Lower leg skin (tissue), 4 donors: ENCODE measurements at regions not wholly inside any gene's neighbourhood (a gene's known extent, or its start where the extent isn't known, plus 50 kb on each side); places are given as distances from the start of the nearest gene placed in this dataset.

Source experiments
- DNase-seq, 2 donors: peaks; one replicate each; pipeline ENCODE4 v3.0.0-alpha.2; 2019; ENCODE audit warnings: low spot score in 2 of 2
- H3K4me3 ChIP-seq: fragments of 200-600 bp; sonication (generic); 2 replicates; pipeline ENCODE4 v1.5.1; 2017; ENCODE audit warnings: mild to moderate bottlenecking, low read depth; ENCODE audit not compliant: poor library complexity, severe bottlenecking
- POLR2A ChIP-seq, 2 donors: fragments of 450-650 bp; IDR thresholded peaks; one replicate each; pipeline ENCODE4 v1.6.1; 2016 to 2017; ENCODE audit warnings: antibody characterized with exemption in 2 of 2, mild to moderate bottlenecking in 1 of 2, moderate library complexity in 1 of 2
- WGBS, 2 donors: methylation state at CpG; one replicate each; pipeline ENCODE4 v1.1.5; 2018; 5-methylcytosine and 5-hydroxymethylcytosine counted together
- intact Hi-C: fragments of 100-400 bp; cut with DNase I; formaldehyde crosslinking; loops from one replicate; pipeline ENCODE4 v1.15.0; 2023; ENCODE audit warnings: low total_unique reads
- TF ChIP-seq, protein P1 (sequence below), 3 donors: fragments of 450-650 bp; IDR thresholded peaks; one replicate each; pipeline ENCODE4 v1.5.1; 2016; ENCODE audit warnings: antibody characterized with exemption in 3 of 3, mild to moderate bottlenecking in 3 of 3, moderate library complexity in 2 of 3

DNA sequence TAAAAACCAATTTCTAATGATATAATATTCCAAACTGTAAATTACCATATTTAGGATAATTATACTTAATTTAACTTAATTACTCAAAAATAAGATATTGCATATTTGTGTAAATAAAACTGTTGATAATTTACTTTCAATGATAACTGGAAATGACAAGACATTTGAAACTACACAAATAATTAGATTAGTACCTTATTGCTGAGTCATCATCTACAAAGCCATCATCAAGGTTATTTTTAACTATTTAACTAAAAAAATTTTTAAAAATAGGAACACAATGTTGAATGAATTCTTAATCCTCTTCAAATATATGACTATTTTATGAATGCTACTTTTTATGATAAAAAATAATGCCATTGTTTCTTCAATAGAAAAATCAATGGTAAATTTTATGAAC is 364.3 kb downstream of the SLITRK6 start:
- no peak for TF ChIP-seq POLR2A (IDR thresholded peaks at IDR 0.05)
- TF ChIP-seq, protein P1, sequence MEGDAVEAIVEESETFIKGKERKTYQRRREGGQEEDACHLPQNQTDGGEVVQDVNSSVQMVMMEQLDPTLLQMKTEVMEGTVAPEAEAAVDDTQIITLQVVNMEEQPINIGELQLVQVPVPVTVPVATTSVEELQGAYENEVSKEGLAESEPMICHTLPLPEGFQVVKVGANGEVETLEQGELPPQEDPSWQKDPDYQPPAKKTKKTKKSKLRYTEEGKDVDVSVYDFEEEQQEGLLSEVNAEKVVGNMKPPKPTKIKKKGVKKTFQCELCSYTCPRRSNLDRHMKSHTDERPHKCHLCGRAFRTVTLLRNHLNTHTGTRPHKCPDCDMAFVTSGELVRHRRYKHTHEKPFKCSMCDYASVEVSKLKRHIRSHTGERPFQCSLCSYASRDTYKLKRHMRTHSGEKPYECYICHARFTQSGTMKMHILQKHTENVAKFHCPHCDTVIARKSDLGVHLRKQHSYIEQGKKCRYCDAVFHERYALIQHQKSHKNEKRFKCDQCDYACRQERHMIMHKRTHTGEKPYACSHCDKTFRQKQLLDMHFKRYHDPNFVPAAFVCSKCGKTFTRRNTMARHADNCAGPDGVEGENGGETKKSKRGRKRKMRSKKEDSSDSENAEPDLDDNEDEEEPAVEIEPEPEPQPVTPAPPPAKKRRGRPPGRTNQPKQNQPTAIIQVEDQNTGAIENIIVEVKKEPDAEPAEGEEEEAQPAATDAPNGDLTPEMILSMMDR (IDR thresholded peaks at IDR 0.05) = no peak
- DNase-seq = no peak
- intact Hi-C loops = no loop called here
- H3K4me3 ChIP-seq = no peak overlapping the region

DNA sequence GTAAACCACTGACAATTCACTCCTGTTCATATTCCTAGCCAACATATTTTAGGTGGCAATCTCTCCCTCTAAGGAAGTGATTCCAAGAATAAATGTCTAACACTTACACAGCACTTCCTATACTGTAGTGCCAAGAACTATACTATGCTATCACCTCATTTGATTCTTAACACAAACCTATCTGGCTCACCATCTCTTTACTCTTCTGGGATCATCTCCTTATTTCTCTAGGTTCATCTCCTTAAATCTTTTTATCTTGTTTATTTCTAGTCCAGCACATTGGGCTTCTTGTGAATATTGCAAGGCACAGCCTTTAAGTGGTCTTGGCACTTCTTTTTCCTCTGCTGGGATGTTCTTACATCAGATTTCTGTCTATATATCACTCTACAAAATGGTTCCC is 366.3 kb downstream of the SLITRK6 start:
- intact Hi-C loops = no loop called here
- no peak for DNase-seq
- TF ChIP-seq POLR2A (IDR thresholded peaks at IDR 0.05) = no peak
- TF ChIP-seq, protein P1 (IDR thresholded peaks at IDR 0.05) = no peak
- no peak overlapping the region for H3K4me3 ChIP-seq

DNA sequence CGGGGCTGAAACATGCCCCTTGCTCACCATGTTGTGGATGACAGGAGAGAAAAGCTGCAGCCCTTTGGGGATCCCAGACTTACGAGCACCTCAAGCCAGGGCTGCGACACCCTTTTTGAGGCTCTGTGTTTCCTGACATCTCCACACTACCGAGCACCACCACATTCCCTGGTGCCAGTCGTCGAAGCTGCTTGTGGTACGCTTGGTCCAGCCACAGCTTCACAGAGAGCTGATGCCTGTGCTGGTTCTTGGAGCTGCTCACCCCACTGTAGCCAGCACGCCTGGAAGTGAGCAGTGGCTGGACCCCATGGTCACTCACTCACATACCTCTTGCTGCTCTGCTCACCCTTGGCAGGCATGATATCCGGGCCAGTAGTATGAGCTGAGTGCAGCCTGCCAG is 367.5 kb downstream of the SLITRK6 start:
- intact Hi-C loops = no loop called here
- WGBS, 2 donors = 87 to 95% methylated on average over 8 to 9 of the region's 9 CpGs
- H3K4me3 ChIP-seq = no peak overlapping the region
- no peak for DNase-seq
- TF ChIP-seq, protein P1 (IDR thresholded peaks at IDR 0.05) = no peak
- TF ChIP-seq POLR2A (IDR thresholded peaks at IDR 0.05) = no peak

DNA sequence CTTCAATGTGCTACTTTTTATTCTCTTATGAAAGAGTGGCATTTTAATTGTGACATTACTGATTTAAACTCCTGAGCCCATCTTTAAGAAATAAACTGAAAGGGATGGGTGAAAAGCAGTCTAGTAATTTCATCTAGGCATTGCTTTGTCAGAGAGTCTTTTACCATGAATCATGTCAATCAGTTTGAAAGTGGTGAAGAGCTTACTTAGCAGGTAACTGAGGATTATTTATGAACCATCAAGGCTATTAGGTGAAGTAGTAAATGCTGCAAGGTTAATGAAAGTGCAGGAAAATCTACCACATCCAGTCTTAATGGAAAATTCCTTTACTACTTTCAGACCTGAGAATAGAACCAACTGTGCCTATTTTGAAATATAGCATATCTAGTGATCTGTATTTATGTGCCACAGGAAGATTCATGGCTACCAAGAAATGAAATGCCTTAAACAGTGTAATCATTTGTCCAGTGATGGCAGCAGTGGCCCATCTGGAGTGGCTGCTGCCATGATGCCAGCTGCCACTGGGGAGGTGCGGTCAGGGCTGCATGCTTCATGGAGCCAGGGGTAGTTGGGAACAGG is 368.9 kb downstream of the SLITRK6 start:
- 85 to 91% methylated on average over 1 of the region's 1 CpG for WGBS, 2 donors

DNA sequence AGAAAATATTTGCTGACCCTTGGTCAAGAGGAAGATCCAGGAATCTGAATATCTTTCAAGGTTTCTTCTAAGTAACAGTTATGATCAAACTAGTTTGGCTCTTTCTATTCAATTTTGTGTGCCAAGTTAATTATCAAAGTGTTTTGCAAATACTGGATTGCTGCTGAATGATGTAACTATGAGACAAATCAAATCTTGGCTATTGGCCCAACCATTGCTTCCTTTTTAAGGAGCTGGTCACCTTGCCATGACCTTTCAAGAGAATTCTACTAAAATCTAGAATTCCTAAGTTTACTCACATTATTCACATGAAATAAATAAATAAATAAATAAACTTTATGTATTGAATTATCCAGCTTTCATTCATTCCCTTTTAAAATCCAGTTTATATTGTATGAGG is 371.8 kb downstream of the SLITRK6 start:
- no peak for DNase-seq
- intact Hi-C loops = no loop called here
- no peak for TF ChIP-seq POLR2A (IDR thresholded peaks at IDR 0.05)
- TF ChIP-seq, protein P1 (IDR thresholded peaks at IDR 0.05) = no peak
- H3K4me3 ChIP-seq = no peak overlapping the region

More for the DNA sequence above, 368.9 kb downstream of the SLITRK6 start:
- intact Hi-C loops = no loop called here
- no peak overlapping the region for H3K4me3 ChIP-seq
- DNase-seq = no peak
- no peak for TF ChIP-seq POLR2A (IDR thresholded peaks at IDR 0.05)
- TF ChIP-seq, protein P1 (IDR thresholded peaks at IDR 0.05) = no peak

DNA sequence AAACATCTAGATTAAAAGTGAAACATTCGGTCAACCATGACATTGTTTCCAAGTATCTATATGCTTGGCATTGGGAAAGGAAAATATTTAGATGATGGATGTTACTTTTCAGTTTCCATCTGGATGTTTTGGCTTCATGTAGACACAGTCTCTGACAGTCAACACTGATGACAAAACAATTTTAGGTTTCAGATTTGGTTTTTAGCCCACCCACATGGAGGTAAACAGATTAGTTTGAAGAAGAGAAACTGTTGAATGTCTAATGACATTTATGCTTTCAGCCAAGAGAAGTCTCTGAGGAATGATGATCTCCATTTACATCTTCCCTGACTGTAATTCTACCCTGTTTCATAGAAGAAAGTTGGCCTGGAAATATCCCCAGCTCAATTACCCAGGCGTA is 379.1 kb downstream of the SLITRK6 start:
- WGBS, 2 donors = 75 to 78% methylated on average over 2 of the region's 2 CpGs
- intact Hi-C loops = no loop called here
- TF ChIP-seq, protein P1 (IDR thresholded peaks at IDR 0.05) = no peak
- no peak for TF ChIP-seq POLR2A (IDR thresholded peaks at IDR 0.05)
- DNase-seq = no peak
- no peak overlapping the region for H3K4me3 ChIP-seq
